ENCODE measurements at regions not wholly inside any gene's neighbourhood (a gene's known extent, or its start where the extent isn't known, plus 50 kb on each side); places are given as distances from the start of the nearest gene placed in this dataset.
"Not testable (repeated sequence)": the region's sequence is repeated elsewhere in the genome, so short reads cannot be mapped to it uniquely, and the experiment has no call there.

DNA sequence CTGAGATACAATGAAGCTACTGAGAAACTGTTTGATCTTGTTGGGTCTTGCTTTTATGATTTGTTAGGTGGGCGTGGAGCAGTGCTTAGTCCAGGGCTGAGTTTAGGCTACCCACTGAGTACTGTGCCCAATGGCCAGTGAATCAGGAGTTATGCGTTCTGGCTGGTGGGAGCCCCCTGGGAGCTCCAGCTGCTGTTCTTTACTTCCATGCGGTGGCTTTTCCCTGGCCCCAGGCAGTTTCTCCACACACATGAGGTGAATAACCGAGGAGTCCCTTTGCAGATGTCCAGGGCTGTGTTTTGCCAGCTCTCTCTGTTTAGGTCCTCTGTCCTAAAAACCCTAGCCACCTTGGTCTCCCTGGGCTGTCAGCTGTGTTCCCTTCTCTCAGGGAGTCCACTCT, 106.5 kb downstream of the KLF13 start:
- peaks cover 12% of the 10 kb centered on the region for H3K4me1 ChIP-seq (ENCODE audit: control insufficient read depth, insufficient read depth, low read length)
- H3K36me3 ChIP-seq (ENCODE audit: insufficient read depth, low read length), result no peaks in the 10 kb centered on the region
- H3K27me3 ChIP-seq (ENCODE audit: control insufficient read depth, insufficient read depth, low read length), result peaks cover 16% of the 10 kb centered on the region
- no peaks in the 10 kb centered on the region for H3K9me3 ChIP-seq (replicated peaks; ENCODE audit: low read length)
- no peak overlapping the region for H3K4me2 ChIP-seq (ENCODE audit: low read length)
- H3K9ac ChIP-seq (ENCODE audit: low read depth, low read length), result no peak overlapping the region
- no peak overlapping the region for H3K4me3 ChIP-seq (ENCODE audit: low read length)

- H3K4me3 ChIP-seq (ENCODE audit: low read length), result no peak overlapping the region
- H3K4me2 ChIP-seq (ENCODE audit: low read length), result no peak overlapping the region
- no peaks in the 10 kb centered on the region for H3K9me3 ChIP-seq (replicated peaks; ENCODE audit: low read length)
- H3K4me1 ChIP-seq (ENCODE audit: control insufficient read depth, insufficient read depth, low read length), result peaks cover 12% of the 10 kb centered on the region
- H3K27me3 ChIP-seq (ENCODE audit: control insufficient read depth, insufficient read depth, low read length), result peaks cover 16% of the 10 kb centered on the region
- H3K9ac ChIP-seq (ENCODE audit: low read depth, low read length), result no peak overlapping the region
- no peaks in the 10 kb centered on the region for H3K36me3 ChIP-seq (ENCODE audit: insufficient read depth, low read length)
Measured at GRCh38 chr15:31433574-31433973, 106.9 kb downstream of the KLF13 start.

- Histone ChIP-seq H3K9ac (ENCODE audit: low read depth, low read length) (no peak overlapping the region), H3K9me3 (replicated peaks; ENCODE audit: low read length) (no peaks in the 10 kb centered on the region), H3K4me1 (ENCODE audit: control insufficient read depth, insufficient read depth, low read length) (peaks cover 12% of the 10 kb centered on the region), H3K36me3 (ENCODE audit: insufficient read depth, low read length) (no peaks in the 10 kb centered on the region), H3K4me2 (ENCODE audit: low read length) (no peak overlapping the region), H3K27me3 (ENCODE audit: control insufficient read depth, insufficient read depth, low read length) (peaks cover 16% of the 10 kb centered on the region), H3K4me3 (ENCODE audit: low read length) (no peak overlapping the region)
Measured at GRCh38 chr15:31434275-31434587, 107.6 kb downstream of the KLF13 start.

GRCh38 chr15:31434588-31435260, 108.1 kb downstream of the KLF13 start:
- Histone ChIP-seq H3K9ac (ENCODE audit: low read depth, low read length) (no peak overlapping the region), H3K27me3 (ENCODE audit: control insufficient read depth, insufficient read depth, low read length) (peaks cover 16% of the 10 kb centered on the region), H3K4me1 (ENCODE audit: control insufficient read depth, insufficient read depth, low read length) (peaks cover 12% of the 10 kb centered on the region), H3K9me3 (replicated peaks; ENCODE audit: low read length) (no peaks in the 10 kb centered on the region), H3K4me2 (ENCODE audit: low read length) (peak overlapping the region; percentile 55), H3K36me3 (ENCODE audit: insufficient read depth, low read length) (no peaks in the 10 kb centered on the region), H3K4me3 (ENCODE audit: low read length) (peak overlapping the region; percentile 9)

DNA sequence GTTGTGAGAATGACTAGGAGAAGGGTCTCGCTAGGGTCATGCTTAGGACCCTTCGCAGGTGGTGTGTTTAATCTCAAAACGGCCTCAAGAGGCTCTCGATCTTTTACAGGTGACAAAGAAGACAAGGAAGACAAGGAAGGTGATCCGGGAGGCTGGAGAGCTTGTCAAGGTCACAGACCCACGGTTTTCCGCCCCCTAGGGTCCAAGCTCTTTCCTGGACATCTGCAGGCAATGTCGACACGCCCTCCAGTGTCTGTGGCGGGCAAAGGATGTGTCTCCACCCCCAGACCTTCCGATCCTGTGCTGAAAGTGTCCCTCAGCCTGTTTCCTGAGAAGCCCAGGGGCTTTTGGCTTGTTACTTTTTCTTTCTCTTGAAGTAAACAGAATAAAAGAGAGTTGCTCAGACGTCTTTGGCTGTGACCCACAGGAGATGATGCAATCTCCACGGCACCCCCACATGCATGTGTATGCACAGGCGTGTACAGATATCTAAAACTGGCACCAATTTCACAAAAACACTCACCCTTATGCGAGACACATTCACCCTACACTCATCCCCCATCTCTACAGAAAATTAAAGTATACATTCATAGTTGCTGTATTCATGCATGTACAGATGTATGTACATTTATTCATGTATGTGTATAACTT, 108.8 kb downstream of the KLF13 start:
- H3K9me3 ChIP-seq (replicated peaks; ENCODE audit: low read length), result no peaks in the 10 kb centered on the region
- H3K9ac ChIP-seq (ENCODE audit: low read depth, low read length), result no peak overlapping the region
- H3K4me2 ChIP-seq (ENCODE audit: low read length), result peak overlapping the region; percentile 55
- peaks cover 15% of the 10 kb centered on the region for H3K27me3 ChIP-seq (ENCODE audit: control insufficient read depth, insufficient read depth, low read length)
- peaks cover 13% of the 10 kb centered on the region for H3K4me1 ChIP-seq (ENCODE audit: control insufficient read depth, insufficient read depth, low read length)
- no peaks in the 10 kb centered on the region for H3K36me3 ChIP-seq (ENCODE audit: insufficient read depth, low read length)
- peak overlapping the region; percentile 9 for H3K4me3 ChIP-seq (ENCODE audit: low read length)

DNA sequence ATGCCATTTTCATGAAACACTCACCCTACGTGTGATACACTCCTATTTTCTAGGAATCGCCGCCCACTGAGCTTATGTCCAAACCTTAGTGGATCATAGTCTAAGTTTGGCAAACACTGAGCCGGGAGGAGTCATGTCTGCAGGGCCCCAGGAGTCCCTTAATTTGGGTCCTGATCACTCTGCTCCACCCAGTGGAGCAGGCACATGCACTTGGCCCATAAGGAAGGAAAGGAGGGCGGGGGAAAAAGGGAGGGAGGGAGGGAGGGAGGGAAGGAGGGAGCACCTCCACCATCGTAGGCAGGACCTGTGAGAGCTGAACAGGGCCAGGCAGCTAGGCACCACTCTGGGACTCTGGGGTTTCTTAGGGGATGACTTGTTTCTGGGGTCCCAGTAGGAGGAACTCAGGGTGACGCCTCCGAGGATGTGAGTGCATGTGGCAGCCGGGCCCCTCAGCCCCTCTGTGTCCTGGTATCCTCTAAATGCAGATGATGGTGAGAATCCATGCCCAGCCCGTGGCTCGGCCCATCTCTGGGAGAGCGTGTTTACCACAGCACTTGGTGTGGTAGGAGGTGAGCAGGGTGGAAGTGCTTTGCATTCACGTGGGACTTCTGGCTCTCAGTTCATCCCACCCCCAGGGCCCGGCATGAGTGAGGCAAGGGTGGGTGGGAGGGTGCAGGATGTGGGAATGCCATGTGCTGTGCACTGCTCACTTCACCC, 109.4 kb downstream of the KLF13 start:
- H3K4me1 ChIP-seq (ENCODE audit: control insufficient read depth, insufficient read depth, low read length), result peaks cover 19% of the 10 kb centered on the region
- no peaks in the 10 kb centered on the region for H3K36me3 ChIP-seq (ENCODE audit: insufficient read depth, low read length)
- H3K4me3 ChIP-seq (ENCODE audit: low read length), result no peak overlapping the region
- H3K4me2 ChIP-seq (ENCODE audit: low read length), result peak overlapping the region; percentile 55
- H3K9me3 ChIP-seq (replicated peaks; ENCODE audit: low read length), result no peaks in the 10 kb centered on the region
- no peak overlapping the region for H3K9ac ChIP-seq (ENCODE audit: low read depth, low read length)
- H3K27me3 ChIP-seq (ENCODE audit: control insufficient read depth, insufficient read depth, low read length), result peaks cover 8% of the 10 kb centered on the region

DNA sequence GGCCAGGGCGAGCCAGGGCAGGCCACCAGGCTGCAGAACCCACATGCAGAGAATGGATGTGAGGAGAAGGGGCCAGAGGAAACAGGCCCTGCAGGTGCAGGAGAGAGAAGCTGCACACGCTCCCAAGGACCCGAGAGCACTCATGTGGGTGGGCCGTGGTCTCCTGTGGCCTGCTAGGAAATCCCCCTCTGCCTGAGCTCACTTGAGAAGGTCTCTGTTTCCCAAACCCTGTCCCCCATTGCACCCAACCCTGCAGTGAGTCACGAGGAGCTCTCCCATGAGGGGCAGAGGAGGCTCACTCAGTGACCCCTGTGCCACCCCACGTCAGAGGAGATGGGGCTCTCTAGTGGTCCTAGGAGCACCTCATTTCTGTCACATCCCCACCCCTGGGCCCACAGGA, 111.1 kb downstream of the KLF13 start:
- no peak overlapping the region for H3K9ac ChIP-seq (ENCODE audit: low read depth, low read length)
- H3K4me2 ChIP-seq (ENCODE audit: low read length), result no peak overlapping the region

DNA sequence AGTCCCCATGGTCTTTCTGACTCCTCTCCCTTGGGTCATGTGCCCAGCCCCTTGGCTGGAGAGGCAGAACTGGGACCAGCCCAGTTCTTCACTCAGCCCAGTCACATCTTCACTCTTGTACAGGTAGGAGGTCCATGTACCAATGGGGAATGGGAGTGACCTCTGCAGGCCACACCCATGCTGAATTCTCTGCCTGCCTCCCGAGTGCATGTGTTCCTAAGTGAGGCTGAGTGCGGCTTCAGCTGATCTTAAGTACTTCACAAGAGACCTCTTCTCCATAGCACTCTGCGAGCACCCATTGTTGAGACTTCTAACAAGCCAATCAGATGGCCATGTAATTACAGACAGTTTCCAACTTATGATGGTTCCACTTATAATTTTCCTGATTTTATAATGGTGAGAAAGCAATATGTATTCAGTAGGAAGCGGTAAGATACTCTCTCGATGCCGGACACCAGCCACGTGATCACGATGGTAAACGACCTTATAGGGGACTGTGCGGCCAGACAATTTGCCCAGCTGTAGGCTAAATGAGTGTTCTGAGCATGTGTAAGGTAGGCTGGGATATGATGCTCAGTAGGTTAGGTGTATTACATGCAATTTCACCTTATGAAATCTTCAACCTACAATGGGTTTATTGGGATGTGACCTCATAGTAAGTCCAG, 112.1 kb downstream of the KLF13 start:
- H3K4me3 ChIP-seq (ENCODE audit: low read length), result no peak overlapping the region
- no peaks in the 10 kb centered on the region for H3K36me3 ChIP-seq (ENCODE audit: insufficient read depth, low read length)
- H3K4me1 ChIP-seq (ENCODE audit: control insufficient read depth, insufficient read depth, low read length), result peaks cover 43% of the 10 kb centered on the region
- H3K27me3 ChIP-seq (ENCODE audit: control insufficient read depth, insufficient read depth, low read length), result no peaks in the 10 kb centered on the region
- no peaks in the 10 kb centered on the region for H3K9me3 ChIP-seq (replicated peaks; ENCODE audit: low read length)
- no peak overlapping the region for H3K9ac ChIP-seq (ENCODE audit: low read depth, low read length)
- H3K4me2 ChIP-seq (ENCODE audit: low read length), result no peak overlapping the region

More for the DNA sequence above, 111.1 kb downstream of the KLF13 start:
- peaks cover 8% of the 10 kb centered on the region for H3K27me3 ChIP-seq (ENCODE audit: control insufficient read depth, insufficient read depth, low read length)
- H3K4me3 ChIP-seq (ENCODE audit: low read length), result no peak overlapping the region
- H3K4me1 ChIP-seq (ENCODE audit: control insufficient read depth, insufficient read depth, low read length), result peaks cover 35% of the 10 kb centered on the region
- no peaks in the 10 kb centered on the region for H3K9me3 ChIP-seq (replicated peaks; ENCODE audit: low read length)
- no peaks in the 10 kb centered on the region for H3K36me3 ChIP-seq (ENCODE audit: insufficient read depth, low read length)

GRCh38 chr15:31439328-31439727, 112.7 kb downstream of the KLF13 start:
- Histone ChIP-seq H3K9ac (ENCODE audit: low read depth, low read length) (no peak overlapping the region), H3K27me3 (ENCODE audit: control insufficient read depth, insufficient read depth, low read length) (no peaks in the 10 kb centered on the region), H3K9me3 (replicated peaks; ENCODE audit: low read length) (no peaks in the 10 kb centered on the region), H3K4me1 (ENCODE audit: control insufficient read depth, insufficient read depth, low read length) (peaks cover 47% of the 10 kb centered on the region), H3K4me3 (ENCODE audit: low read length) (no peak overlapping the region), H3K36me3 (ENCODE audit: insufficient read depth, low read length) (no peaks in the 10 kb centered on the region), H3K4me2 (ENCODE audit: low read length) (no peak overlapping the region)

DNA sequence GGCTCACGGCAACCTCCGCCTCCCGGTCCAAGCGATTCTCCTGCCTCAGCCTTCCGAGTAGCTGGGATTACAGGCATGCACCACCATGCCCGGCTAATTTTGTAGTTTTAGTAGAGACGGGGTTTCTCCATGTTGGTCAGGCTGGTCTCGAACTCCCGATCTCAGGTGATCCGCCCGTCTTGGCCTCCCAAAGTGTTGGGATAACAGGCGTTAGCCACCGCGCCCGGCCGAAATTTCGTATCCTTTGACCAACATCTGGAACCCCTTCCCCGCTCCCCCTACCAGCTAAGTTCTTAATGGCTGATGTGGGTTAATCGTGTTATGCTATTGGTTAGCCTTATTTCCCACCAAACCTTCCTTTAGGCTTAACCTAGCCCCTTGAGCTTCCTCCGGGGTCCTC, 113.6 kb downstream of the KLF13 start:
- peak overlapping the region; percentile 59 for H3K4me3 ChIP-seq (ENCODE audit: low read length)
- H3K4me2 ChIP-seq (ENCODE audit: low read length), result peak overlapping the region; percentile 77
- H3K27me3 ChIP-seq (ENCODE audit: control insufficient read depth, insufficient read depth, low read length); H3K36me3 ChIP-seq (ENCODE audit: insufficient read depth, low read length); H3K9me3 ChIP-seq (replicated peaks; ENCODE audit: low read length): not testable (repeated sequence)
- H3K9ac ChIP-seq (ENCODE audit: low read depth, low read length), result peak overlapping the region; percentile 74
- peaks cover 41% of the 10 kb centered on the region for H3K4me1 ChIP-seq (ENCODE audit: control insufficient read depth, insufficient read depth, low read length)

- no peaks in the 10 kb centered on the region for H3K27me3 ChIP-seq (ENCODE audit: control insufficient read depth, insufficient read depth, low read length)
- H3K4me3 ChIP-seq (ENCODE audit: low read length), result peak overlapping the region; percentile 59
- peak overlapping the region; percentile 77 for H3K4me2 ChIP-seq (ENCODE audit: low read length)
- H3K4me1 ChIP-seq (ENCODE audit: control insufficient read depth, insufficient read depth, low read length), result peaks cover 35% of the 10 kb centered on the region
- no peaks in the 10 kb centered on the region for H3K36me3 ChIP-seq (ENCODE audit: insufficient read depth, low read length)
- H3K9me3 ChIP-seq (replicated peaks; ENCODE audit: low read length), result no peaks in the 10 kb centered on the region
- peak overlapping the region; percentile 74 for H3K9ac ChIP-seq (ENCODE audit: low read depth, low read length)
Measured at GRCh38 chr15:31440754-31441311, 114.2 kb downstream of the KLF13 start.

Measured in skeletal muscle satellite cell (primary cell).